Nephron (organoid): ENCODE measurements at regions not wholly inside any gene's neighbourhood (a gene's known extent, or its start where the extent isn't known, plus 50 kb on each side); places are given as distances from the start of the nearest gene placed in this dataset.
"Not testable (repeated sequence)": the region's sequence is repeated elsewhere in the genome, so short reads cannot be mapped to it uniquely, and the experiment has no call there.

Experiments used
- H3K27ac Mint-ChIP-seq, 3 experiments: 2 replicates each; pipeline ENCODE4 v1.8.0; 2020; ENCODE audit warnings: mixed read lengths in 3 of 3, mild to moderate bottlenecking in 2 of 3, moderate library complexity in 1 of 3
- H3K27me3 Mint-ChIP-seq: 2 replicates; pipeline ENCODE4 v1.8.0; 2021; ENCODE audit warnings: low read depth, mild to moderate bottlenecking, moderate library complexity, mixed read lengths
- H3K36me3 Mint-ChIP-seq: 2 replicates; pipeline ENCODE4 v1.8.0; 2020; ENCODE audit warnings: low read depth, mixed read lengths
- H3K4me1 Mint-ChIP-seq: 2 replicates; pipeline ENCODE4 v1.8.0; 2020; ENCODE audit warnings: mixed read lengths
- H3K4me3 Mint-ChIP-seq, 3 experiments: 2 replicates each; pipeline ENCODE4 v1.8.0; 2020; ENCODE audit warnings: mild to moderate bottlenecking in 3 of 3, mixed read lengths in 3 of 3, moderate library complexity in 2 of 3
- H3K9me3 Mint-ChIP-seq: 2 replicates; pipeline ENCODE4 v1.8.0; 2020; ENCODE audit warnings: mixed read lengths
- CTCF ChIP-seq, 3 experiments: fragments of 200-600 bp; sonication (generic); IDR thresholded peaks; one replicate each; pipeline ENCODE4 v1.5.0; 2021; ENCODE audit warnings: antibody characterized with exemption in 3 of 3; ENCODE audit not compliant: unreplicated experiment in 3 of 3

DNA sequence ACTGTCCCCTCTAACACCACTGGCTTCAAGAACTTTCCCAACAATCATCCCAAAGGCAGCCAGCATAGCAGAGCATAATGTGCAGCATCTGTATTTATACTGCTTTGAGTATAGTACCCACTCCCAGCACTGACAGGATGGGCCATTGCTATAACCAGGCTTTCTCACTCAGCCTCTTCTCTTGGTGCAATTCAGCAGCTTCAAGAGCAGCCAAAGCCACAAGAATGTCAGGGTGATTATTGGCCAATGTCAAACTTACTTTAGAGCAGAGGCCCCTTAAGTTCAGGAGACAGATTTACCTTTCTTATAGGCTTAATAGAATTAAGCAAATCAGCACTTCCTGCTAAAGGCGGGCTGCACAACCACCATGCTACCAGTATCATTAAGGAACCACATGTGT, 232.4 kb upstream of the RSPO3 start:
- no peaks in the 10 kb centered on the region for H3K9me3 Mint-ChIP-seq
- no peak overlapping the region for H3K27ac Mint-ChIP-seq
- H3K27me3 Mint-ChIP-seq, result no peaks in the 10 kb centered on the region
- H3K36me3 Mint-ChIP-seq, result no peaks in the 10 kb centered on the region
- peaks cover under 1% of the 10 kb centered on the region for H3K4me1 Mint-ChIP-seq
- no peak overlapping the region for H3K4me3 Mint-ChIP-seq
- TF ChIP-seq CTCF (IDR thresholded peaks at IDR 0.05; ENCODE audit: unreplicated experiment in 3 of 3), result no peak

DNA sequence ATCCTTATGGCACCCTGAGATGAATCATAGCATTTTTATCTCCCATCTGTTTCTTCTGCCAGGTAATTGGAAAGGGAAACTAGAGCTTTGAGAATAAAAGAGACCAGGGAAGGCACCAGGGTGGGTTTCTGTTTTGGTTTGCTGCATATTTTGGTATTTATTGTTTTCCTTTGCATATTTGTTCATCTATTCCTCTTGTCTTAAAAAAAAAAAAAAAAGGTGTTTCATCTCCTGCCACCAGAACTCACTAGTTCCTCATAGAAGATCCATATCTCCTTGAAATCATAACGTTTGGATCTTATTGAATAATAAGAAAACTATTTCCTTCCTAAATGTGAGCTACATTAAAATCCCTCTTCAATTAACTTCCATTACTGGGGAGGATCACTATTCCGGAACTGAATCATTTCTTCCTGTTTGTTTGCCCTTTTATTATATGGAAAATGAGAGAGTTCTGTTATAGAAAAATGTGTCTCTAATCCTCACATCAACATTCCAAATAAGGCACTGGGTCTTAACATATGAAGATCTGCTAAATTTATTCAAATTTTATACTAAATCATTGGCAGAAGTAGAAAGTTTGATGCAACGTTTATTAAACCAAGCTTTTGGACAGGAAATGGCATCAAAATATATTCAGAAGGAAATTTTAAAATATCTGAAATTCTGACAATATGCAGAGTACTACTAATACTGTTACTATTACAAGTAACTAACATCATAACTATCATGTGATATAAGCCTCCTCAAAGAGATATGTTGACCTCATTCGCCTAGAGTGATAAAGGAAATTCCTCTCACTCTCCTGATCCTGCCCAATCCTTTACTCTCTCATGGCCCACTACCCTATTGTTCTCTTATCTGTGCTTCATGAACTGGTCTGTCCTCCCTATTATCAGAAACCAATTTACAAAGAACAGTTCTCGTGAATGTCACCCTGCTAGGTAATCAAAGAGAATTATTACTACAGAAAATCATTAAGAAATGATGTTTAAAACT, 229.4 kb upstream of the RSPO3 start:
- no peaks in the 10 kb centered on the region for H3K27me3 Mint-ChIP-seq
- H3K9me3 Mint-ChIP-seq, result no peaks in the 10 kb centered on the region
- TF ChIP-seq CTCF (IDR thresholded peaks at IDR 0.05; ENCODE audit: unreplicated experiment in 3 of 3), result no peak
- H3K4me3 Mint-ChIP-seq, result no peak overlapping the region
- H3K27ac Mint-ChIP-seq, result no peak overlapping the region
- no peaks in the 10 kb centered on the region for H3K4me1 Mint-ChIP-seq
- H3K36me3 Mint-ChIP-seq, result no peaks in the 10 kb centered on the region

DNA sequence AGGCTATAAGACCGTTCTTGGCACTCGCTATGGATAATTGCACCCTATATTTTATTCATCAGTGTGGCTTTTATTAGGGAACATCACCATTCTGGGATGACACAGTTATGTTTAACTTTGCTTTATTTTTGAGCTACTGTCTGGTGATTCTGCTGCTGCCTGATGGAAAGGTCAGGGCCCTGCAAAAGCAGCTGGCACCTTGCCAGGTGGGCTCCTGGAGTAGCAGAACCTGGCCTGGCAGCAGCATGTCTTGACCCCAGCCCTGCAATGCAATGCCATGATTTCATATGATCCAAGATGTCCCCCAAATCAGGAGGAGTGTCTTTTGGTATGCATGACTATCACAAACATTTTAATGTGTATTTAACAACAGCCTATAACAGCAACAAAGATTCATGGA, 228.4 kb upstream of the RSPO3 start:
- Mint-ChIP-seq H3K9me3 (no peaks in the 10 kb centered on the region), H3K4me3 (no peak overlapping the region), H3K4me1 (no peaks in the 10 kb centered on the region), H3K27ac (no peak overlapping the region), H3K27me3 (no peaks in the 10 kb centered on the region), H3K36me3 (no peaks in the 10 kb centered on the region)
- TF ChIP-seq CTCF (IDR thresholded peaks at IDR 0.05; ENCODE audit: unreplicated experiment in 3 of 3), result no peak

DNA sequence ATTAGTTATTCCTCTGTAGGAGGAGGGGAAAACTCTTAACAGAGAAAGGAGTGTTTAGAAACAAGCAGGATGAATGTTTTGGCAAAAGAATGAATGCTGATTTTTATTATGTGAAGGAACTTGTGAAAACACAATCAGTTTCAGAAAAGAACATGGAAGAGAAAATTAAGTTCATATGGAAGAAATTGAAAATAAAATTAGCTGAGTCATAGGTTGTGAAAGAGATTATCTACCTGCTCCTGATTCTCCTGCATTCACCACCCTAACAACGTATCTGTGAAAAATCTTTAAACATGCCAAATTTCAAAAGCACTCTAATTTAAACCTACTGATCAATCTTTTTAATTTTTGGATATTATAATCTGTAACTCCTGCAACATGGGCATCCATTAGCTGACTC, 227.3 kb upstream of the RSPO3 start:
- H3K36me3 Mint-ChIP-seq, result no peaks in the 10 kb centered on the region
- H3K4me3 Mint-ChIP-seq, result no peak overlapping the region
- no peaks in the 10 kb centered on the region for H3K9me3 Mint-ChIP-seq
- H3K27me3 Mint-ChIP-seq, result no peaks in the 10 kb centered on the region
- no peak overlapping the region for H3K27ac Mint-ChIP-seq
- no peaks in the 10 kb centered on the region for H3K4me1 Mint-ChIP-seq
- no peak for TF ChIP-seq CTCF (IDR thresholded peaks at IDR 0.05; ENCODE audit: unreplicated experiment in 3 of 3)

DNA sequence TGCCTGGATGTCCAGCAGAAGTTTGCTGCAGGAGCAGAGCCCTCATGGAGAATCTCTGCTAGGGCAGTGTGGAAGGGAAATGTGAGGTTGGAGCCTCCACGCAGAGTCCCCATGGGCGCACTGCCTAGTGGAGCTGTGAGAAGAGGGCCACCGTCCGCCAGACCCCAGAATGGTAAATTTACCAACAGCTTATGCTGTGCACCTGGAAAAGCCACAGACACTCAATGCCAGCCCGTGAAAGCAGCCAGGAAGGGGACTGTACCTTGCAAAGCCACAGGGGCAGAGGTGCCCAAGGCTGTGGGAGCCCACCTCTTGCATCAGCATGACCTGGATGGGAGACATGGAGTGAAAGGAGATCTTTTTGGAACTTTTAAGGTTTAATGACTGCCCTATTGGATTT, 225.6 kb upstream of the RSPO3 start:
- not testable (repeated sequence) for H3K4me3 Mint-ChIP-seq, H3K27me3 Mint-ChIP-seq, H3K4me1 Mint-ChIP-seq, H3K27ac Mint-ChIP-seq, H3K9me3 Mint-ChIP-seq, H3K36me3 Mint-ChIP-seq

GRCh38 chr6:126897758-126898157, 220.7 kb upstream of the RSPO3 start:
- no peak for TF ChIP-seq CTCF (IDR thresholded peaks at IDR 0.05; ENCODE audit: unreplicated experiment in 3 of 3)
- no peaks in the 10 kb centered on the region for H3K9me3 Mint-ChIP-seq
- no peaks in the 10 kb centered on the region for H3K4me1 Mint-ChIP-seq
- H3K4me3 Mint-ChIP-seq, result no peak overlapping the region
- no peaks in the 10 kb centered on the region for H3K36me3 Mint-ChIP-seq
- no peak overlapping the region for H3K27ac Mint-ChIP-seq
- no peaks in the 10 kb centered on the region for H3K27me3 Mint-ChIP-seq
